ENCODE measurements at regions not wholly inside any gene's neighbourhood (a gene's known extent, or its start where the extent isn't known, plus 50 kb on each side); places are given as distances from the start of the nearest gene placed in this dataset.

- TF ChIP-seq CTCF (IDR thresholded peaks at IDR 0.05) (no peak), EZH2 (IDR thresholded peaks at IDR 0.05) (no peak)
These were observed 326.3 kb downstream of the FAT3 start for GRCh38 chr11:92550871-92551270.
